ENCODE measurements at regions not wholly inside any gene's neighbourhood (a gene's known extent, or its start where the extent isn't known, plus 50 kb on each side); places are given as distances from the start of the nearest gene placed in this dataset.

DNA sequence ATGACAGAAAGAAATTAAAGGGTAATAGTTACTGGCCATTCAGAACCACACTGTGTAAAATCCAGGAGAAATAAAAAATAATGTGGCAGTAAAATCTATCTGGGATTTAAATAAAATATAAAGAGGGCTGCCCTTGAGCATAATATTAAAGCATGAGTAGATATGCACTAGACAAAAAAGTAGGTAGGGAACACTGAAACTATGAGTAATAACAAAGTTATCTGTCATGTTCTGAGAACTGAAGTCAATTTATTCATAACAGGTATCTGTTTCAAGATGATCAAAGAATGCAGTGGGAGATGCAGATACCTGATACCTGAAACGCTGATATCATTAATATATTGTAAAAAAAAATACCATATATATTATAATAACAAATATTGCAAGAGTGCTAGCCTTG lies 1672.0 kb downstream of the SLITRK5 start (continued):
- TF ChIP-seq REST (IDR thresholded peaks at IDR 0.05; ENCODE audit: unreplicated experiment) = no peak
- TF ChIP-seq CTCF (conservative IDR thresholded peaks at IDR 0.05; ENCODE audit: low read depth in 2 of 2) = no peak
- TF ChIP-seq CREB1 (CRISPR knock-in tag; IDR thresholded peaks at IDR 0.05; ENCODE audit: low read depth) = no peak
- TF ChIP-seq EZH2 (IDR thresholded peaks at IDR 0.05; ENCODE audit: low read depth, unreplicated experiment) = no peak

GRCh38 chr13:89352384-89352783 lies 1681.2 kb downstream of the SLITRK5 start:
- Histone ChIP-seq H4K20me1 (replicated peaks; ENCODE audit: insufficient read depth) (no peaks in the 10 kb centered on the region), H3K27ac (ENCODE audit: low read depth) (no peak overlapping the region), H3K4me1 (ENCODE audit: insufficient read depth) (peaks cover 12% of the 10 kb centered on the region; the same call in 1 of the 2 replicates), H3K9me2 (ENCODE audit: insufficient read depth) (no peaks in the 10 kb centered on the region), H3F3A (replicated peaks; ENCODE audit: low read depth) (no peaks in the 10 kb centered on the region), H2AFZ (no peak overlapping the region), H3K36me3 (ENCODE audit: insufficient read depth) (no peaks in the 10 kb centered on the region), H3K4me3 (no peak overlapping the region), H3K4me2 (no peak overlapping the region), H3K27me3 (ENCODE audit: insufficient read depth) (no peaks in the 10 kb centered on the region), H3K79me2 (replicated peaks; ENCODE audit: insufficient read depth) (no peaks in the 10 kb centered on the region)
- H3K27me3 Mint-ChIP-seq (ENCODE audit: insufficient read depth, low read depth, poor library complexity) = no peaks in the 10 kb centered on the region
- ATAC-seq (no peak), DNase-seq (ENCODE audit: low spot score) (no peak)
- H3K4me3 Mint-ChIP-seq = no peak overlapping the region
- peaks cover 8% of the 10 kb centered on the region for H3K4me1 Mint-ChIP-seq
- H3K9me3 Mint-ChIP-seq = peaks cover 3% of the 10 kb centered on the region; the same call in 1 of the 3 replicates
- H3K36me3 Mint-ChIP-seq (ENCODE audit: low read depth) = peaks cover 4% of the 10 kb centered on the region; the same call in 1 of the 3 replicates
- no peak overlapping the region for H3K27ac Mint-ChIP-seq
- TF ChIP-seq EZH2 (IDR thresholded peaks at IDR 0.05; ENCODE audit: low read depth, unreplicated experiment) = no peak
- TF ChIP-seq EZH2phosphoT487 (IDR thresholded peaks at IDR 0.05; ENCODE audit: unreplicated experiment) = no peak
- no peak for TF ChIP-seq ETS1 (IDR thresholded peaks at IDR 0.05)
- TF ChIP-seq ZNF331 (CRISPR knock-in tag; IDR thresholded peaks at IDR 0.05; ENCODE audit: low read depth) = no peak
- TF ChIP-seq POLR2AphosphoS5 (IDR thresholded peaks at IDR 0.05; ENCODE audit: low read depth) = no peak
- no peak for TF ChIP-seq CREB1 (CRISPR knock-in tag; IDR thresholded peaks at IDR 0.05; ENCODE audit: low read depth)
- no peak for TF ChIP-seq CTCF (conservative IDR thresholded peaks at IDR 0.05; ENCODE audit: low read depth in 2 of 2)
- no peak for TF ChIP-seq ZNF114 (CRISPR knock-in tag; IDR thresholded peaks at IDR 0.05)
- TF ChIP-seq NANOG (IDR thresholded peaks at IDR 0.05; ENCODE audit: borderline replicate concordance) = no peak
- TF ChIP-seq STAT1 (IDR thresholded peaks at IDR 0.05; ENCODE audit: unreplicated experiment) = no peak
- no peak for TF ChIP-seq REST (IDR thresholded peaks at IDR 0.05; ENCODE audit: unreplicated experiment)
- no peak for TF ChIP-seq JUNB (IDR thresholded peaks at IDR 0.05; ENCODE audit: unreplicated experiment)

Data from GM23338 (cell line).